ENCODE measurements at regions not wholly inside any gene's neighbourhood (a gene's known extent, or its start where the extent isn't known, plus 50 kb on each side); places are given as distances from the start of the nearest gene placed in this dataset.

DNA sequence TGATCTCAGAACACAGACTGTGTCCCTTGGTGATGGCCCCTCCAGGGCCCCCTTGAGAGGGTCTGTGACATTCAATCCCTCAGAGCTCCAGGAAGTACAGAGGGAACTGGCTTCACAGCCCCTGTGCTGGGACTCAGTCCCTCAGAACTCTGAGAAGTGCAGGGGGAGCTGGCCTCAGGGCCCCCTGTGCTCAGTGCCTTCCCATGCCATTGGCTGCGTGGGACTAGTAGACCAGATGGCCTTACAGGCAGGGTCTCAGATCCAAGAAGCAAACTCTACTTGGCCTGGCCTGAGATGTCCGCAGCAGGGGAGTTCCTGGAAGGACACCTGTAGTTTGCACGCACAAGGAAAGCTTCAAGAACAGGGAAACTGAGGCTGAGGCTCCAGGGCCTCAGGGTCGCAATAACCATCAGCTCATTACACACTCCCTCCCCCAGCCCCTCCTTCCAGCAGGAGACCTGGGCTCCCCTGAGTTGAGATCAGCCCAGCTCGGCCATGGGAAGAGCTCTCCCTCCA, 138.4 kb downstream of the BRD1 start:
- TF ChIP-seq ZNF565 (CRISPR knock-in tag; conservative IDR thresholded peaks at IDR 0.05; ENCODE audit: low read depth): no peak
- no peak for TF ChIP-seq ARNTL (CRISPR knock-in tag; IDR thresholded peaks at IDR 0.05; ENCODE audit: borderline replicate concordance, low read depth)
- TF ChIP-seq PPARA (CRISPR knock-in tag; IDR thresholded peaks at IDR 0.05; ENCODE audit: borderline replicate concordance): no peak
- TF ChIP-seq, protein P1, sequence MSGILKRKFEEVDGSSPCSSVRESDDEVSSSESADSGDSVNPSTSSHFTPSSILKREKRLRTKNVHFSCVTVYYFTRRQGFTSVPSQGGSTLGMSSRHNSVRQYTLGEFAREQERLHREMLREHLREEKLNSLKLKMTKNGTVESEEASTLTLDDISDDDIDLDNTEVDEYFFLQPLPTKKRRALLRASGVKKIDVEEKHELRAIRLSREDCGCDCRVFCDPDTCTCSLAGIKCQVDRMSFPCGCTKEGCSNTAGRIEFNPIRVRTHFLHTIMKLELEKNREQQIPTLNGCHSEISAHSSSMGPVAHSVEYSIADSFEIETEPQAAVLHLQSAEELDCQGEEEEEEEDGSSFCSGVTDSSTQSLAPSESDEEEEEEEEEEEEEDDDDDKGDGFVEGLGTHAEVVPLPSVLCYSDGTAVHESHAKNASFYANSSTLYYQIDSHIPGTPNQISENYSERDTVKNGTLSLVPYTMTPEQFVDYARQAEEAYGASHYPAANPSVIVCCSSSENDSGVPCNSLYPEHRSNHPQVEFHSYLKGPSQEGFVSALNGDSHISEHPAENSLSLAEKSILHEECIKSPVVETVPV (CRISPR knock-in tag; IDR thresholded peaks at IDR 0.05): no peak

Measured in SK-N-SH treated with all-trans-retinoic acid at 6 μM for 48 hours (cell line).